B cell (primary cell): ENCODE measurements at regions not wholly inside any gene's neighbourhood (a gene's known extent, or its start where the extent isn't known, plus 50 kb on each side); places are given as distances from the start of the nearest gene placed in this dataset.
"Not testable (repeated sequence)": the region's sequence is repeated elsewhere in the genome, so short reads cannot be mapped to it uniquely, and the experiment has no call there.

ENCODE experiments used
- ATAC-seq: fragments of 200-7000 bp; cut with Tn5 transposase; one replicate; pipeline ENCODE4 v1.10.0; 2021; ENCODE audit warnings: low read depth, mild to moderate bottlenecking, moderate number of reproducible peaks, moderate library complexity
- CTCF ChIA-PET: fragments of 350-600 bp; sonication (Branson Sonifier 250); formaldehyde crosslinking; loops from one replicate; lab custom pipeline; 2021; ENCODE audit warnings: antibody characterized with exemption, inconsistent platforms; lab: Charles Lee
- POLR2A ChIA-PET: fragments of 350-600 bp; sonication (Branson Sonifier 250); formaldehyde crosslinking; loops from one replicate; lab custom pipeline; 2021; ENCODE audit warnings: antibody characterized with exemption; lab: Charles Lee
- DNase-seq: peaks from one replicate; pipeline ENCODE4 v3.0.0; 2013
- H2AFZ ChIP-seq: 2 replicates; pipeline ENCODE4 v1.6.1; 2012; ENCODE audit warnings: mild to moderate bottlenecking, low read depth, low read length; ENCODE audit not compliant: insufficient read depth, poor library complexity, severe bottlenecking
- H3K27ac ChIP-seq, 2 donors: 1 replicate in 1 of 2; 2 replicates in 1 of 2; pipeline ENCODE4 v1.5.1; 2012 to 2013; ENCODE audit warnings: low read length in 2 of 2, mild to moderate bottlenecking in 2 of 2, moderate library complexity in 1 of 2
- H3K27me3 ChIP-seq, 4 experiments: fragments of 200-600 bp in 1 of 4; sonication (generic) in 1 of 4; replicated peaks in 1 of 4; 1 replicate in 2 of 4; 2 replicates in 2 of 4; pipeline versions ENCODE4 v1.6.1 to v1.7.0; 2013 to 2016; ENCODE audit warnings: low read length in 3 of 4, mild to moderate bottlenecking in 2 of 4, mixed read lengths in 1 of 4, moderate library complexity in 1 of 4; ENCODE audit not compliant: insufficient read depth in 4 of 4, control insufficient read depth in 3 of 4; ENCODE audit errors: control extremely low read depth in 1 of 4
- H3K36me3 ChIP-seq, 2 experiments: replicated peaks in 1 of 2; 1 replicate in 1 of 2; 2 replicates in 1 of 2; pipeline versions ENCODE4 v1.6.1 to v1.7.1; 2013; ENCODE audit warnings: low read length in 1 of 2; ENCODE audit not compliant: insufficient read depth in 2 of 2, control insufficient read depth in 1 of 2; ENCODE audit errors: control extremely low read depth in 1 of 2, extremely low read depth in 1 of 2
- H3K4me1 ChIP-seq, 2 donors: fragments of 200-600 bp in 1 of 2; sonication (generic) in 1 of 2; 1 replicate in 1 of 2; 2 replicates in 1 of 2; pipeline versions ENCODE4 v1.5.1 to v1.6.1; 2013 to 2017; ENCODE audit warnings: low read length in 2 of 2; ENCODE audit not compliant: control insufficient read depth in 2 of 2, insufficient read depth in 2 of 2
- H3K4me2 ChIP-seq: replicated peaks from 2 replicates; pipeline ENCODE3; 2012; ENCODE audit warnings: mild to moderate bottlenecking, low read depth, low read length; ENCODE audit not compliant: poor library complexity, severe bottlenecking
- H3K4me3 ChIP-seq, 5 experiments: fragments of 200-600 bp in 1 of 5; sonication (generic) in 1 of 5; 1 replicate in 3 of 5; 2 replicates in 2 of 5; pipeline versions ENCODE4 v1.5.1 to v1.7.0; 2011 to 2016; ENCODE audit warnings: low read length in 4 of 5, mild to moderate bottlenecking in 4 of 5, low read depth in 2 of 5, control low read depth in 1 of 5, moderate library complexity in 1 of 5; ENCODE audit not compliant: insufficient read depth in 1 of 5; ENCODE audit errors: control extremely low read depth in 1 of 5, extremely low read depth in 1 of 5
- H3K79me2 ChIP-seq: fragments of 200-600 bp; sonication (generic); one replicate; pipeline ENCODE4 v1.6.0; 2016; ENCODE audit warnings: low read length; ENCODE audit not compliant: control insufficient read depth, insufficient read depth
- H3K9ac ChIP-seq: fragments of 200-600 bp; sonication (generic); 2 replicates; pipeline ENCODE4 v1.6.1; 2017; ENCODE audit warnings: mild to moderate bottlenecking, low read length, moderate library complexity
- H3K9me3 ChIP-seq, 3 donors: one replicate each; pipeline versions ENCODE4 v1.6.1 to v1.7.1; 2013; ENCODE audit warnings: low read length in 2 of 3; ENCODE audit not compliant: control insufficient read depth in 2 of 3, insufficient read depth in 1 of 3; ENCODE audit errors: control extremely low read depth in 1 of 3
- H4K20me1 ChIP-seq: 2 replicates; pipeline ENCODE4 v1.6.0; 2012; ENCODE audit warnings: mild to moderate bottlenecking, low read length; ENCODE audit not compliant: insufficient read depth, control insufficient read depth, poor library complexity, severe bottlenecking
- H3K27ac Mint-ChIP-seq: one replicate; pipeline ENCODE4 v1.8.0; 2021; ENCODE audit warnings: mixed read lengths
- H3K27me3 Mint-ChIP-seq: one replicate; pipeline ENCODE4 v1.8.0; 2021; ENCODE audit warnings: mixed read lengths
- H3K4me1 Mint-ChIP-seq: one replicate; pipeline ENCODE4 v1.8.0; 2021; ENCODE audit warnings: mixed read lengths
- H3K4me3 Mint-ChIP-seq: one replicate; pipeline ENCODE4 v1.8.0; 2021; ENCODE audit warnings: mixed read lengths
- H3K9me3 Mint-ChIP-seq: one replicate; pipeline ENCODE4 v1.8.0; 2022; ENCODE audit warnings: mixed read lengths; ENCODE audit not compliant: insufficient read depth
- CTCF ChIP-seq: fragments of 200-600 bp; IDR thresholded peaks from one replicate; pipeline ENCODE4 v1.8.0; 2022; ENCODE audit warnings: antibody characterized with exemption, mild to moderate bottlenecking
- EZH2 ChIP-seq: IDR thresholded peaks from 2 replicates; pipeline ENCODE4 v1.6.1; 2012; ENCODE audit warnings: borderline replicate concordance, low read depth, mild to moderate bottlenecking, moderate library complexity, low read length; ENCODE audit not compliant: insufficient read depth, poor library complexity, severe bottlenecking
- WGBS: methylation state at CpG from one replicate; pipeline ENCODE4 v1.1.5; 2013; ENCODE audit warnings: missing lambda C conversion rate; ENCODE audit not compliant: insufficient coverage; 5-methylcytosine and 5-hydroxymethylcytosine counted together
- intact Hi-C: fragments of 100-400 bp; cut with micrococcal nuclease; formaldehyde crosslinking; loops from one replicate; pipeline ENCODE4 v1.10.0; 2022

- Histone ChIP-seq H3K27me3 (no peaks in the 10 kb centered on the region), H3K9me3 (peaks cover 0 to 27% (median 13%) of the 10 kb centered on the region in 3 donors), H3K36me3 (no peaks in the 10 kb centered on the region), H4K20me1 (no peaks in the 10 kb centered on the region), H3K4me1 (peaks cover 9 to 14% of the 10 kb centered on the region in 2 donors), H3K9ac (no peak overlapping the region), H3K27ac (no peak overlapping the region), H3K4me3 (no peak overlapping the region), H2AFZ (no peak overlapping the region), H3K4me2 (no peak overlapping the region), H3K79me2 (no peaks in the 10 kb centered on the region)
- H3K27ac Mint-ChIP-seq, result no peak overlapping the region
- ChIA-PET CTCF (no interaction called here), POLR2A (no interaction called here)
- TF ChIP-seq CTCF, result no peak
- TF ChIP-seq EZH2, result no peak
- DNase-seq (no peak), ATAC-seq (no peak)
- intact Hi-C loops, result no loop called here
- H3K4me3 Mint-ChIP-seq, result no peak overlapping the region
- peaks cover 3% of the 10 kb centered on the region for H3K27me3 Mint-ChIP-seq
- H3K9me3 Mint-ChIP-seq, result peaks cover 10% of the 10 kb centered on the region
- peaks cover 14% of the 10 kb centered on the region for H3K4me1 Mint-ChIP-seq
- 97% methylated on average over 5 of the region's 6 CpGs for WGBS
These were observed 64.2 kb upstream of the HGFAC start for GRCh38 chr4:3377557-3377956.

- H3K27me3 Mint-ChIP-seq, intact Hi-C loops, H3K4me1 ChIP-seq, H3K4me3 Mint-ChIP-seq, DNase-seq, H3K27ac Mint-ChIP-seq, POLR2A ChIA-PET, H3K4me2 ChIP-seq, H4K20me1 ChIP-seq, H3K4me3 ChIP-seq, CTCF ChIA-PET, ATAC-seq, H3K27ac ChIP-seq, H3K9ac ChIP-seq, H3K79me2 ChIP-seq, H3K36me3 ChIP-seq, H2AFZ ChIP-seq, H3K4me1 Mint-ChIP-seq, H3K27me3 ChIP-seq: not testable (repeated sequence)
- 77% methylated on average over 2 of the region's 3 CpGs for WGBS
- H3K9me3 ChIP-seq, result peaks cover 0 to 27% (median 13%) of the 10 kb centered on the region in 3 donors
- peaks cover 10% of the 10 kb centered on the region for H3K9me3 Mint-ChIP-seq
These were observed 61.4 kb upstream of the HGFAC start for GRCh38 chr4:3380336-3380735.

- H4K20me1 ChIP-seq, H3K79me2 ChIP-seq, H3K27me3 ChIP-seq, H3K27ac Mint-ChIP-seq, H3K4me3 ChIP-seq, H3K36me3 ChIP-seq, H3K9ac ChIP-seq, H3K4me3 Mint-ChIP-seq, H3K27ac ChIP-seq, CTCF ChIA-PET, DNase-seq, H2AFZ ChIP-seq, H3K4me2 ChIP-seq, intact Hi-C loops, ATAC-seq, H3K27me3 Mint-ChIP-seq, POLR2A ChIA-PET: not testable (repeated sequence)
- H3K4me1 Mint-ChIP-seq, result peaks cover 10% of the 10 kb centered on the region
- Histone ChIP-seq H3K9me3 (peaks cover 0 to 27% (median 13%) of the 10 kb centered on the region in 3 donors), H3K4me1 (peaks cover 9 to 14% of the 10 kb centered on the region in 2 donors)
- peaks cover 10% of the 10 kb centered on the region for H3K9me3 Mint-ChIP-seq
- WGBS, result 80% methylated on average over 2 of the region's 5 CpGs
These were observed 60.6 kb upstream of the HGFAC start for GRCh38 chr4:3381208-3381607.
